AG04450 (cell line): ENCODE measurements at regions not wholly inside any gene's neighbourhood (a gene's known extent, or its start where the extent isn't known, plus 50 kb on each side); places are given as distances from the start of the nearest gene placed in this dataset.

ENCODE experiments used
- CTCF ChIA-PET: fragments of 300-600, 350-600 bp; formaldehyde crosslinking; extraction: SDS; loops from one replicate; lab custom pipeline; 2022; ENCODE audit warnings: antibody characterized with exemption, inconsistent platforms; lab: Charles Lee
- POLR2A ChIA-PET: fragments of 350-600 bp; formaldehyde crosslinking; extraction: SDS; loops from one replicate; lab custom pipeline; 2021; ENCODE audit warnings: antibody characterized with exemption, inconsistent platforms; lab: Yijun Ruan, JAX
- DNase-seq: peaks from one replicate; pipeline ENCODE4 v3.0.0-alpha.2; 2011; ENCODE audit warnings: low read depth, low spot score
- H3K27ac ChIP-seq: one replicate; pipeline ENCODE4 v1.5.1; 2012; ENCODE audit warnings: low read depth, low read length, control low read depth
- H3K27me3 ChIP-seq: one replicate; pipeline ENCODE4 v1.6.0; 2012; ENCODE audit warnings: low read length; ENCODE audit not compliant: control insufficient read depth, insufficient read depth
- H3K4me3 ChIP-seq: 2 replicates; pipeline ENCODE4 v1.5.1; 2011; ENCODE audit warnings: mild to moderate bottlenecking, low read depth, low read length, control low read depth
- H3K9me3 ChIP-seq: 2 replicates; pipeline ENCODE4 v1.5.1; 2012; ENCODE audit warnings: low read length; ENCODE audit not compliant: control insufficient read depth, insufficient read depth
- CTCF ChIP-seq: IDR thresholded peaks from 2 replicates; pipeline ENCODE4 v1.5.1; 2011; ENCODE audit warnings: low read depth, low read length, control low read depth, inconsistent platforms

- ChIA-PET POLR2A (no interaction called here), CTCF (interaction anchor here (1.1 kb wide), 1 partner anchor 124 kb away, joined by 3 read pairs; no protein-coding TSS in a partner anchor)
- DNase-seq: no peak
- Histone ChIP-seq H3K4me3 (no peak overlapping the region), H3K27ac (no peak overlapping the region), H3K27me3 (no peaks in the 10 kb centered on the region), H3K9me3 (no peaks in the 10 kb centered on the region)
- TF ChIP-seq CTCF: no peak
These were observed 70.7 kb upstream of the TAF1L start for GRCh38 chr9:32706004-32706724.

- CTCF ChIA-PET: no interaction called here
- Histone ChIP-seq H3K27ac (no peak overlapping the region), H3K9me3 (no peaks in the 10 kb centered on the region), H3K4me3 (no peak overlapping the region), H3K27me3 (no peaks in the 10 kb centered on the region)
- no peak for DNase-seq
- TF ChIP-seq CTCF: no peak
- POLR2A ChIA-PET: no interaction called here
These were observed 71.2 kb upstream of the TAF1L start for GRCh38 chr9:32706725-32707100.

GRCh38 chr9:32707326-32707725 is 71.9 kb upstream of the TAF1L start:
- Histone ChIP-seq H3K27ac (no peak overlapping the region), H3K9me3 (no peaks in the 10 kb centered on the region), H3K27me3 (no peaks in the 10 kb centered on the region), H3K4me3 (no peak overlapping the region)
- no peak for DNase-seq
- CTCF ChIA-PET: interaction anchor here (1.0 kb wide), 1 partner anchor 128 kb away, joined by 3 read pairs; no protein-coding TSS in a partner anchor
- TF ChIP-seq CTCF: no peak
- POLR2A ChIA-PET: no interaction called here

- no peak for TF ChIP-seq CTCF
- Histone ChIP-seq H3K9me3 (no peaks in the 10 kb centered on the region), H3K27me3 (no peaks in the 10 kb centered on the region), H3K4me3 (no peak overlapping the region), H3K27ac (no peak overlapping the region)
- no peak for DNase-seq
- ChIA-PET CTCF (no interaction called here), POLR2A (no interaction called here)
These were observed 73.1 kb upstream of the TAF1L start for GRCh38 chr9:32708480-32709150.

GRCh38 chr9:32709871-32710270 is 73.5 kb upstream of the TMEM215 start:
- no peak for TF ChIP-seq CTCF
- H3K4me3 ChIP-seq: no peak overlapping the region
- DNase-seq: no peak
- POLR2A ChIA-PET: no interaction called here
- CTCF ChIA-PET: no interaction called here
- H3K27me3 ChIP-seq: no peaks in the 10 kb centered on the region
- no peaks in the 10 kb centered on the region for H3K9me3 ChIP-seq
- no peak overlapping the region for H3K27ac ChIP-seq
